H4 (cell line): ENCODE measurements at regions not wholly inside any gene's neighbourhood (a gene's known extent, or its start where the extent isn't known, plus 50 kb on each side); places are given as distances from the start of the nearest gene placed in this dataset.
"Not testable (repeated sequence)": the region's sequence is repeated elsewhere in the genome, so short reads cannot be mapped to it uniquely, and the experiment has no call there.

Experiments used
- DNase-seq: peaks from one replicate; pipeline ENCODE4 v3.0.0-alpha.2; 2015; ENCODE audit warnings: low spot score

- peak; percentile 81 for DNase-seq
Observed at GRCh38 chr3:106963442-106963841, 413.8 kb upstream of the CCDC54 start.

DNA sequence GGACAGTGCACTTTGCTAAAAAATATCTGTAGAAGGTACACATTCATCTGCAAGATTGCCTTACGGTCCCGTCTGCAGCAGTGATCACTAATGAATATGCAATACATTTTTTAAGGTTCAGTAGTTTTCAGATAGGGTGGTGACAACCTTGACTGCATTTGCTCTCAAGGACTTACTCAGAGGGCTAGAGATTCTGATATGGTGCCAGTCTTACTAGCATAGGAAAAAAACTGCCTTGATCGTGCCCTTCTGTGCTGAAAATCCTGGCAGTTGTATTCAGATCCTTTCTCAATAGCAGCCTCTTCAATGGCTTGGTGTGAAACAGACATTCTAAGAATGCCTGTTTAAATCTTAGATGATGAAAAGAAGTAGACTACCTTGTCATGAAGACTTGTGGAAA is 411.9 kb upstream of the CCDC54 start:
- DNase-seq: no peak

- no peak for DNase-seq
Observed at GRCh38 chr3:106969596-106969995, 407.6 kb upstream of the CCDC54 start.

- no peak for DNase-seq
Observed at GRCh38 chr3:106981392-106981791, 395.8 kb upstream of the CCDC54 start.

DNA sequence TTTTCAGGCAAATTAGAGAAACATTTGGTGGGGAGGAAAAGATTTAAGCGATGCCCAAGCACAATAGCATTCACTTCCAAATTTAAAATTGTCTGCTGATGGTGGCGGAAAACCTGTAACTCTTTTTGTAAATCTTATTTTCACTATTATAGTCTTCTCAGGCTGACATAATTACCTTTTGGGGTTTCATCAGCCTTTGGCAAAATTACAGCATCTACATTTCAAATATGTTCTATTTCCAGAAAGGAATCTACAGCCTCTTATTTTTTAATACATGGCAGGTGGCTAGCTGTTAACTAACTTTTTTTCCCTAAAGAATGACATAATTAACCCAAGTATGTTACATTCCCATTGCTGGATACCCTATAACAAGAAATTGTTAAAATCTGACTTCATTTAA is 391.5 kb upstream of the CCDC54 start:
- no peak for DNase-seq

GRCh38 chr3:106998841-106999682 is 378.2 kb upstream of the CCDC54 start:
- DNase-seq: not testable (repeated sequence)

DNA sequence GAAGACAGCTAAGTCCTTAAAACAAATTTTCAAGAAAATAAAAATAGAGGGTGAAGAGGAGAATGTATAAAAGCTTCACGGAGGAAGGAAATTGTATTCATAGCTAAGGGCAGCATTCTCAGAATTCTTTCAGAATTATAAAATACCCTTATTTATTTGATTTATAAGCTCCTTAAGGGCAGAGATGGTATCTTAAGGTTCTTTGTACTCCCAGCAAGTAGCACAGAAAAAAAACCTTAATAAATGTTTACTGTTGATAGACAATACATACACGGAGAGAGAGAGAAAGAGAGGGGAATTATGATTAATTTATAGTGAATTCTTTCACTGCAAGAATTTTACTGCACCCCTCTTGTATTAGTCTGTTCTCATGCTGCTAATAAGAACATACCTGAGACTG is 375.6 kb upstream of the CCDC54 start:
- DNase-seq: no peak

DNA sequence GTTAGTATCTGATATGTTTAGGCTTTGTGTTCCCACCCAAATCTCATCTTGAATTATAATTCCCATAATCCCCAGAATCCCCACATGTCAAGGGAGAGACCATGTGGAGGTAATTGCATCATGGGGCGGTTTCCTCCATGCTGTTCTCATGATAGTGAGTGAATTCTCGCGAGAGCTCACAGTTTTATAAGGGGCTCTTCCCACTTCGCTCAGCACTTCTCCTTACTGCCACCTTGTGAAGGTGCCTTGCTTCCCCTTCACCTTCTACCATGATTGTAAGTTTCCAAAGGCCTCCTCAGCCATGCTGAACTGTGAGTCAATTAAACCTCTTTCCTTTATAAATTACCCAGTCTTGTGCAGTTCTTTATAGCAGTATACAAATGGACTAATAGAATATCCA is 371.9 kb upstream of the CCDC54 start:
- peak; percentile 16 for DNase-seq

- no peak for DNase-seq
Observed at GRCh38 chr3:107008213-107008612, 369.0 kb upstream of the CCDC54 start.

- DNase-seq: no peak
Observed at GRCh38 chr3:107013641-107014040, 363.6 kb upstream of the CCDC54 start.

DNA sequence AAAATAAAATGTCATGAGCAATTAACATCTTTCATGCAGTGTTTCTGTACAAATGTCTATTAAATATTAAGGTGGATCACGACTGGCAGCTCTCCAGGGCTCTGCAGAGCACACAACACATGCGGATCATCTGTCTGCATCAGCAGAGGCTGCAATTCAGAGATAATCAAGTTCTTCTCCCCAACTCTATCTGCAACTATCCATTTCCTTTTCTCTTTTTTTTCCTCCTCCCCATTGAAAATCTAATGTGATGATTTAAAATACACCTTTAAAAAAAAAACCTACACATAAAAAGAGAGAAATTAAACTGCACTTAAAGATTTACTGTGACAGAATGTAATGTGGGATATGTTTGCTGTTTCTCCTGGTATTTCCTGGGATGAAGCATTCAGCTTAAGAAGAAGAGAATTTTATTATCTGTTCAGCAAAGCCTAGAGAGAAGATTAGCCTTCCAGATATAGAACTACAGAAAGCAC is 352.6 kb upstream of the CCDC54 start:
- no peak for DNase-seq

- no peak for DNase-seq
Observed at GRCh38 chr3:107025961-107026360, 351.3 kb upstream of the CCDC54 start.

DNA sequence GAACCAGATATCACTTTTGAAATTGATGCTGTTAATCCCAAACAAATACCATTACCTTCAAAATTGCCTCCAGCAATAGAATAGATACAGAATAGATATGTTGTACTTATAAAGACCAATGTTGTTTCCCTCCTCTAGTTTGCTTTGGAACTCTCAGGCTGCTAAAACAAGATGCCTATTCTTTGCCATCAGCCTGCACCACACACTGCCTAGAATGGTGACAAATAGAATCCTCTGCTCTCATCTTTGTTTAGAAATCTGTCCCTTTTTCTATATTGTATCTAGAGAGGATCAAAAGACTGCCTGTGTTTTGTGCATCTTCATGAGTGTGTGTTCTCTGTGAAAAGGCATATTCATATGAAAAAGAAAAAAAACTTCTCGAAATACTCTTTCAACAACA is 349.2 kb upstream of the CCDC54 start:
- no peak for DNase-seq

DNA sequence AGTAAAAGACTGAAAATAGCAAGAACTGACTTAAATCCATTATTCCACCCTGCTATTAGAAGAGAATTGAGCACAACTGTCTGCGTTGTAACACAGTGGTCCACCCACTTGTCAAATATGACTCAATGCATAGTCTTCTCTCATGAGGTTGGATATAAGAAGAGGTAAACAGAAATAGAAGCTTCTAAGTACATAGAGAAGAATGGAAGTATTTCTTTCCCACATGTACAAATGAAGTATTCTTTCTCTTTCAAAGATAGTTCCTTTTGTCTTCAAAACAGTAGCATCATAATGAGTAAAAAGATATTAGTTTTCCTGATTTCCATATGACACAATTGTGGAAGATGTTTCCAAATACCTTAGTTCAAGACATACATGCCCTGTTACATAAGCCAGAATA is 348.6 kb upstream of the CCDC54 start:
- no peak for DNase-seq

DNA sequence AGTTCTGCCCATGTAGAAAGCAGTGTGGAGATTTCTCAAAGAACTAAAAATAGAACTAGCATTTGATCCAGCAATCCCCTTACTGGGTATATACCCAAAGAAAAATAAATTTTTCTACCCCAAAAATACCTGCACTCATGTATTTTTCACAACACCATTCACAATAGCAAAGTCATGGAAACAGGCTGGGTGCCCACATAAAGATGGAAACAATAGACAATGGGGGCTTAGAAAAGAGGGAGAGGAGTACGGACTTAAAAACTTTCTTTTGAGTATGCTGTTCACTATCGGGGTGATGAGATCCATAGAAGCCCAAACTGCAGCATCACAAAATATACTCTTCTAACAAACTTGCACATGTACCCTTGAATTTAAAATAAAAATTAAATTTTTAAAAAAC is 345.1 kb upstream of the CCDC54 start:
- no peak for DNase-seq

GRCh38 chr3:107034142-107034541 is 343.1 kb upstream of the CCDC54 start:
- DNase-seq: no peak

- DNase-seq: no peak
Observed at GRCh38 chr3:107035176-107035575, 342.1 kb upstream of the CCDC54 start.

GRCh38 chr3:107044677-107045076 is 332.6 kb upstream of the CCDC54 start:
- no peak for DNase-seq

DNA sequence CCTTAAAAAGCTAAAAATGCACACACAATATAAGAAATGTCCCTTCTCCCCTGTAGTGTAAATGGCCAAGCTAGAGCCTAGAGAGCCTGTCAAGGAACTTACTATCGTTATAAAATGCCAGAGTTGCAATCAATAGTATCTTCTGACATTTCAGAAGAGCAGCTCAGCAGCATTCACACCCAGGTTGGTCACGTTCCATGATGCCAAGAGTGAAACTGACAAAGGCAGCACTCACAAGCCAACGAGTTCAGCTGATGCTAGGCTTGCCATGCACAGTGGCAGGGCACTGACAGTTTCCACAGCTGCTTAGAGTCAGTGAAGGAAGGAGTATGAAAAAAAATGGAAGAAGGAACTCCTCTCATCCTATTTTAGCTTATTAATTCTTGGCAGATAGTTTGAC is 331.4 kb upstream of the CCDC54 start:
- no peak for DNase-seq

DNA sequence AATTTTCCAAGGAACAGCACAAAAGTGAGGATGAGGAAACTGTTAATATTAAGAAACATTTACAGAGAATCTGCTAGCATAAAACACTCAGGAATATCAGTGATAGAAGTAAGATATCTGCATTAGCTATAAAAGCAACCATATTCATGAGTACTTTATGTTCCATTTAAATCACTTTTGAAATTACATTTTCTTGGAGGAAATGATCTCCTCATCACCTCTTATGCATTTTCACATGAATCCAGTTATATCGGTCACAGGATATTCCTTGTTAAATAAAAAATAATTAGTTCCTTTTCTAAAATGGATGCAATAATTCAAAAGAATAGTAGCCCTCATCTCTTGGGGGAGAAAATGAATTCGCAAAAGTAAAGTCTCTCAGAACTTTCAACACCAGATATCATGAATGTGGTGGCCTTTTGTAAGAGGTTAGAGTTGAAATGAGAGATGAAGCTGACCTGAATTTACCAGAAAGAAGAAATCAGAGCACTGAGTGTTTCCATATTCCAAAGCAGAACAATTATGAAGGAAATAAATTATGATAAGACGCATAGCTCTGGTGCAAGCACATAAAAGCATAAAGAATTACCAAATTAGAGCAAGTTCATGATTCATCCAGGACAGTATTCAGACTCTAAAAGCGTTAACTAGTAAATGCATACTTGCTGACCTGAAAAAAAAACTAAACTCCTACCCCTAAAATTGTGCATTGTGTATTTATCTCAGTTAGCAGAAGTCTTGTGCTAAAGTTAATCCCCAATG is 321.9 kb upstream of the CCDC54 start:
- DNase-seq: no peak

- DNase-seq: no peak
Observed at GRCh38 chr3:107061466-107061865, 315.8 kb upstream of the CCDC54 start.

DNA sequence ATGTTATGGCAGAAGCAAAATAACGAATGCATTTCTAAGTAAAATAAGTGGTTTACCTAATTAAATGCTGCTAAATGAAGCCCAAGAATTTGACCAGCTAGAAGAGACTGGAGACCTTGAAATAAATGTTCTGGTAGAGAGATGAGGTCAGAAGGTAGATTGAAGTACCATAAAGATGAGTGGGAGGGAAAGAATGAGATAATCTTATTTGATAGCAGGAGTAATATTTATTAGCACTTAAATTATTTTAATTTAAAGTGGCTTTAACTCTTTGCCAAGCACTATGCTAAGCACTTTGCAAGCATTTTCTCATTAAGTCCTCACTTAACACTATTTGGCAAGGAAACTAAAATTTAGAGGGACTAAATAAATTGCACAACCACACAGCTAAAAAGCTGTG is 314.9 kb upstream of the CCDC54 start:
- no peak for DNase-seq

DNA sequence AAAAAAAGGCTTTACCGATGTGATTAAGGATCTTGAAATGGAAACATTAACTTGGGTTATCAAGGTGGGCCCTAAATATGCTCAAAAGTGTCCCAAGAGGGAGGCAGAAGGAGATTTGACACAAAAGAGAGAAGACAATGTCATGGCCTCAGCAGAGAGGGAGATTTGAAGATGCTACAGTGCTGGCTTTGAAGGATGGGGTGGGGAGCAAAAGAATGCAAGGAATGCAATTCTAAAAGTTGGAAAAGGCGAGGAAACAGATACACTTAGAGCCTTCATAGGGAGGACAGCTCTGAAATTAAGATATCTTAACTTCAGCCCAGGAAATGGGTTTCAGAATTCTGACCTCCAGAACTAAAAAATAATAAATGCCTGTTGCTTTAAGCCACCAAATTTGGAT is 314.5 kb upstream of the CCDC54 start:
- no peak for DNase-seq
